ENCODE measurements at regions not wholly inside any gene's neighbourhood (a gene's known extent, or its start where the extent isn't known, plus 50 kb on each side); places are given as distances from the start of the nearest gene placed in this dataset.

DNA sequence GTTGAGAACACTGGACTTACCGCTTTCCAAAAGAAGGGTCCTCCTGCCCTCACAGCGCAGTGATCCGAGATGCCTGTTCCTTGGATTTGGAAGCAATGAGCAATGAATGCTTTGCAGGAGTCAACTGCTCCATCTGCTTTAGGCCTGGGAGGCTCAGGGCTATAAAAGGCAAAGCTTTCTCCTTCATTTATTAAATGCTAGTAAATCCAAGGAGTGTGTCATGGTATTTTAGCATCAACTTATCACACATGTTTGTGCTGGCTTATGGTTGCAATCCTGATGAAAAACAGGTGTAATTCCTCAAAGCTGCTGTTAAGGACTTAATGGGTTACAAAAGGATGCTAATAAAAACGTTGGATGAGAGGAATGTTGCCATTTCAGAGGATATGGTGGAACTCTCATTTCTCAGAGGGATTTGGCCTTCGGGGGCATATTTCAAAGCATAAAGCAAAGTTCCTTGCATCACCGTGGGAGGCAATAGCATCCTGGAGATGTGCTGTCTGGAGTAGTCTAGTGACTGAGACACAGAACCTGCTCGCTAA is 158.5 kb upstream of the TPM1 start:
- TF ChIP-seq CTCF (IDR thresholded peaks at IDR 0.05; ENCODE audit: low read depth, low read length) (no peak), EZH2phosphoT487 (IDR thresholded peaks at IDR 0.05; ENCODE audit: low read depth) (no peak)

Measured in OCI-LY3 (cell line).